ENCODE measurements at regions not wholly inside any gene's neighbourhood (a gene's known extent, or its start where the extent isn't known, plus 50 kb on each side); places are given as distances from the start of the nearest gene placed in this dataset.

DNA sequence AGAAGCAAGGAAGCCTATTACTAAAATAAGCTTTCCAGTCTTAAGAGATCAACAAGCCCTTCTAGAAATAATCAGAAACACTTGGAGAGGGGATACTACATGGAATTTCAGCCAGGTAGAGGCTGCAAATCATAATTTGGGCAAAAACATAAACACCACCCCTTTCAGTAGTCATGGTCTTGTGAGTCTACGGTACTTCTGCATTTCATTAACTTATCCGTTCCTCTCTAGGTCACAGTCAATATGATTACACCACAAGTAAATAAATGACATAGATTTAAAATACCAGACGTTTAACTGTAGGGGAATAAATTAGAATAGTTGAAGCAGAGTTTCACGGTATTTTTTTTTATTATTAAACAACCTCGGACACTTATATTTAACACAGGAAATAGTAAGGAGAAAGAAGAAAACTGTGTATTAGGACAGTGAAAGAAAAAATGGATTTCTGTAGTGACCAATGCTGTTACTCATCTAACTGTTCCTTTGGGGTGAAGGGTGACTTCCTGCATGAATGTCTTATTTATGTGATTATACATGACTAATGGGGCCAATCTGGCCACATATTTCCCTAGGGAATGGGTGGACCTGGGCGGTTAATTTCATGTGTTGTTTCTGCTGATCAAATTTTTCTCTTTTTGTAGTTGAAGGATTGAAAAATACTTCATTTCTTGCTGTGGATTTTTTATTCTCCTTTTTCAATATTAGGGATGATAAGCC is 456.6 kb upstream of the UBE2E3 start:
- no peak for DNase-seq

DNA sequence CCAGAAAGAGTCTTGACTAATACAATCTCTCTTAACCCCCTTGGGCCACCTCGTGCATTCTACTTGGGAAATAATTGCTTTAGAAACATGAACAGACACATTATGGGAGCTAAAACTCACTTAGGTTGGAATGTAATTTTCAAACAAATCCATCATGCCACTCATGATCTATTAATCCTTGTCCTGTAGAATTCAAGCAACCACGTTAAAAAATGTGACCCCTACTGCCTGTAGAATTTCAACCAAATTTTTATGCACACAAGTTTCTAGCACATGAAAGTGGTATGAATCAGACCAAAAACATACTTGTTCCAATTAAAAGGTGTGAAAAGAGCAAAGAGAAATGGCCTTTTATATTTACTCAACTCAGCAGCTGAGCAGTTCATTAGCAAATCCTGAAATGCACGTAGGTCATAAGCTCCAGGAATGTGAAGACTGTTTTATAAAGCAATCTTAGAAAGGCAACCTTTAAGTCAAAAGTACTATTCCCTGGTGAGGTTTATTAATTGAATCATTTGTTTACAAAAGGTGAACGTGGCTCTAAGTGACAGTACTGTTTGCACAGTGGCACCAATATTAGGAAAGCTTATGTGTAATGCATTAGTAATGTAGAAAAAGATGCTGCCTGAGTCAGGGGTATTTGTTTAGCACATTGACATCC is 459.4 kb upstream of the UBE2E3 start:
- no peak for DNase-seq

DNA sequence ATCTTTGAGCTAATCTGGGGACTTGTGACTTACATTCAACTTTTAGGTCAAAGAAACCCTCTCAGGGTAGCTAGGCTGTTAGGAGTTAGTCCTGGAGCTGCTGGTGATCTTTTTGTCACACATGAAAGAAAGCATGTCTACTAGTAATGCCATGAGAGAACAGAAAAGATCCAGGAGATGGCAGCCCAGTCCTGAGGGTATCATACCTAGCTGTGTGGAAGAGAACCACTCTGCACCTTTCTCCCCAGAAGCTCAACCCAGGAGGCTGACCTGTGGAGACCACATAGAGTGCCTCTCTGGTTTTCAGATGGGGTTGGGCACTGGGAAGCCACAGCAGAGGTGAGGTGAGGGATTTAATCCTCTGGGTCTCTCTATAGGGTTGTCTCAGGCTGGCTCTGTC is 460.2 kb upstream of the UBE2E3 start:
- DNase-seq = no peak

DNA sequence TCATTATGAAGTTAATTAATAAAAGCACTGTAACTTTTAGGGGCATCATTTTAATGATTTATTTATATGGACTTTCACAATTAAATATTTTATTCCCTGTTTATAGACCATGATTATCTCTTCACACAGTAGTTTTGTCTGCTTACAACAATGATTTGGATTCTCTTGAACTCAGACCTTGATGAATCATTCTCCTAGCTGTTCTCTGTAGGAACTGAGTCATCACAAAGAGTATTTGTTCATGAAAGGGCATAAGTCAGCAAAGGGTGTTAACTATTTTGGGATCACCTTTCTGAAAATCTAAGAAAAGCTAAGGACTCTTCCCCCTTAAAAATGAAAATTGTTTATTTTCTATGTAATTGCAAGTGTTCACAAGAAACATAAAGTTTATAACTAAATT is 461.1 kb upstream of the UBE2E3 start:
- no peak for DNase-seq

DNA sequence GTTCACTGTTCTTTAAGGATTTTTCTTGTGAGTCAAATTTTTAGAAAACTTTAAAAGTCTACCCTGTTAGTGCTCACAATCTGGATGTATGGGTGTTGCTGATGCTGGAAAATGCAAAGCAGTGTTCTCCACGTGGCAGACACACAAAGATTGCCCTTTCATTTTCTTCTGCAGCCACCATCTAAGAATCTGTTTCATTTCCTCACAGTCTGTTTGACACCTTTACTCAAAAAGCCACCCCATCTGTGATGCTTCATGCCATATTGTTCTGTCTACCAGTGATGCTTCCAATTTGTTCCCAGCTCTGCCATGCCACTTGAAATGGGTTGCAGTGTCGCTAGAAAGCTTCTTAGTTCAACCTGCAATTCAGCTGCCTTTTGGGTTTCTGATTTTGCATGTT is 464.2 kb upstream of the UBE2E3 start:
- no peak for DNase-seq

DNA sequence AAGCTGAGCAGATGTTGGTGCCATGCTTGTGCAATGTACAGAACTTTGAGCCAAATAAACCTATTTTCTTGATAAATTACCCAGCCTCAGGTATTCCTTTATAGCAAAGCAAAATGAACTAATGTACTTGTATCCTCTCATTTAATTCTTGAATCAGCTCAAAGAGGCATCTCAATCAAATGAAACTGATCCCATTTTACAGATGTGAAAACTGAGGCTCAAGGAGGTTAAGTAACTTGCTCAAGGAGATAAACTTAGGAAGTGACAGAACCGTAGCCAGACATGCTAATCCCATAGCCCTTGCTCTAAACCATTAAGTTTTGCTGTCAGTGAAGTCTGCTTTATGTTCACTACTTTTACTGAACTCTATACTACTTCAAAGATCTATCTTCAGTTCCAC is 467.0 kb upstream of the UBE2E3 start:
- no peak for DNase-seq

DNA sequence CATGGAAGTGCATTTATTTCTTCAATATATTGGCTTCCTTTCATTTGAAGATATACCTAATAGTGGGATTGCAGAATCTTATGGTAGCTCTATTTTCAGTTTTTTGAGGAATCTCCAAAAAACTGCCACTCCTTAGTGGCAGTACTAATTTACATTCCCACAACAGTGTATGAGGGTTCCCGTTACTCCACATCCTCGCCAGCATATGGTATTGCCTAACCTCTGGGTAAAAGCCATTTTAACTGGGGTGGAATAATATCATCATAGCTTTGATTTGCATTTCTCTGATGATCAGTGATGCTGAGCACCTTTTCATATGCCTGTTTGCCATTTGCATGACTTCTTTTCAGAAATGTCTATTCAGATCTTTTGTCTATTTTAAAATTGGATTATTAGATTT is 471.9 kb upstream of the UBE2E3 start:
- DNase-seq = no peak

DNA sequence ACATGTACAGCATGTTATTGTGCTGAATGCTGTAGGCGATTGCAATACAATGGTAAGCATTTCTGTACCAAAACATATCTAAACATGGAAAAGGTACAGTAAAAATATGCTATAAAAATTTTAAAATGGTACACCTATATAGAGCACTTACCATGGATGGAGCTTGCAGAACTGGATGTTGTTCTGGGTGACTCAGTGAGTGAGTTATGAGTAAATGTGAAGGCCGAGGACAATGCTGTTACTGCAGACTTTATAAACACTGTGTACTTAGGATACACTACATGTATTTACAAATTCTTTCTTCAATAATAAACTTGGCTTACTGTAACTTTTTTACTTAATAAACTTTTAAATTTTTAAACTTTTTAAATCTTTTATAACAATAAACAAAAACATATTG is 473.4 kb upstream of the UBE2E3 start:
- no peak for DNase-seq

DNA sequence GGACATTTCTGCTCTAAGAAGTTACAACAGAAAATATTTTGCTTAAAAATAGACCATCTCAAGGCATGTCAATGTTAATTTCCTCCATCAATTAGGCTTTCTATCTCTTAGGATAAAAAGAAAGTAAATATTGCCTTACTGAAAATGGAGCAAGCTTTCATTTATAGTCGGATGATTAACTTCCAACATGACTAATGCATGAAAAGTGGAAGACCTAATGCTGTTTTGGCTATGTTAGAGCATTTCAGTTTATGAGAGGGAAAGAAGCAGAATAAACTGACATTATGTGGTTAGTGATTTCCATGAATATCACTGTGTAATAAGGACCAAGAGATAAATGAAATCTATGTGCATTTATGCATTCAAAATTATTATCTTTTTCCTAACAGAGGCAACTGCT is 475.2 kb upstream of the UBE2E3 start:
- DNase-seq = no peak

DNA sequence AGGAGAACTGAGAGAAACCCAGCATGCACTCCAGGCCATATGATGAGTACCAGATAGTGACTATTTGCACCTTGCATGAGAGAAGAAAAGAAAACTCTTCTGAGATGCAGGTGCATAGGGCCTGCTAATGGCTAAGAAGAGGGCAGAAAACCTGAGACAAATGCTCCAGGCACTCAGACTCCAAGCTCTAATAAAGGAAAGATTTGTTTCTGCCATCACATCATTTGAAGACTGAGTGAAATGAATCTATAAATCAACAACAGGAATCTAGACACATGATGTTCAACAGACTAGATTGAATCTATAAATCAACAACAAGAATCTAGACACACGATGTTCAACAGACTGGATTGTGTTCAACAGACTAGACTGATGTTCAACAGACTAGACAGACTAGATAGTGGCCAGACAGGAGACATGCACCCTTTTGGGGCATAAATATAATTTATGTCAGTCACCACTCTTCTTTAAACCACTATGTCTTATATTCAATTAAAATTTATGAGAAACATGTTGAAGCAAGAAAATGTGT is 482.7 kb upstream of the UBE2E3 start:
- DNase-seq = no peak

DNA sequence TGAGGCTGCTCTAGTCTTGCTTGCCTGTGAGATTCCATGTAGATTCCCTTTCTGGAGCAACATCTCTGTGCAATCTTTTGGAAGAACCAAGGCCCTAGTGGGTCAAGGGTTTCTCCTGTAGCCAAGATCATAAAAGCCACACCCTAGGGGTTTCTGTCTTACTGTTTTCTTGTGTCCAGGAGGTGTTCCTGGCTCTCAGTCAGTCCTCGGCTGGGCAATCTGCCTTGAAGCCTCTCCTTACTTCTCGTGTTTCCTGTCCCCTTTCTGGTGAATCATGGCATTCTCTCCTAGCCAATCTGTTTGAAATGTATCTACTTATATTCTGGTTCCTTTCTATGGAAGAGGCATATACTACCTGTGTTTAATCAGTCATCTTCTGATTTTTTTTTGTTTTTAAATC is 484.8 kb upstream of the UBE2E3 start:
- no peak for DNase-seq

DNA sequence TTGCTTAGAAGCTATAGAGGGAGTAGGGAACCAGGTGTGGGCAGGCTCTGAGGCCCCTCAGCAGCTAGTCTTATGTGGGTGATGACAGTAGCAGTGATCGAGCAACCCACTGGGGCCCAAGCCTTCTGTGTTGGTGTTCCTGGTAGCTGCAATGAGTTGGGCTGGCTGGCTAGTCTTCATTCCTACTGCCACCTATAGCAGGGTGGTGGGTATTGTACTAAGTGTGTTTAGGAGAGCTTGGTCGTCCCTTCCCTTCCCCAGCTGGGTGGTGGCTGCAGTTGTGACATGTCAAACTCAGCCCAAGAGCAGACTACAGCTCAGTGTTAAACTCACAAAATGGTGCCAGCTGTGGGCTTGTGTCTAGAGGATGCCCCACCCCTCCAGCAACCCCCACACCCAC is 486.1 kb upstream of the UBE2E3 start:
- no peak for DNase-seq

DNA sequence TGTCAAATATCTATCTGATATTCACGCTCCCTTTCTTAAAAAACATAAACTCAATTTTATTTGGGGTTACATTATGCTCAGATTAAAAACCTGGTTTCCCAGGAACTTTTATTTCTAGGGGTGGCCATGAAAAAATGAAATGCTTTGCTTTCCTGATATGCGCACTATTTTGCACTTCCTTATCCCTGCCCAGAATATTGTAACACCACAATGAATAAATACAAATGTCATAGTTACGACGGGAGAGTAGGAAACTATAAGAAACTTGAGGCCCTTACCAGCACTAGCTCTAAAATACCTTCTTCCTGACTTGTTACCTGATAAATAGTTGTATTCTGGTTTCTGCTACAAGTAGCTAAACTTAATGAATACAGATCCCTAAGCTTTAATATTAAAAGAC is 475.6 kb upstream of the CWC22 start:
- no peak for DNase-seq

DNA sequence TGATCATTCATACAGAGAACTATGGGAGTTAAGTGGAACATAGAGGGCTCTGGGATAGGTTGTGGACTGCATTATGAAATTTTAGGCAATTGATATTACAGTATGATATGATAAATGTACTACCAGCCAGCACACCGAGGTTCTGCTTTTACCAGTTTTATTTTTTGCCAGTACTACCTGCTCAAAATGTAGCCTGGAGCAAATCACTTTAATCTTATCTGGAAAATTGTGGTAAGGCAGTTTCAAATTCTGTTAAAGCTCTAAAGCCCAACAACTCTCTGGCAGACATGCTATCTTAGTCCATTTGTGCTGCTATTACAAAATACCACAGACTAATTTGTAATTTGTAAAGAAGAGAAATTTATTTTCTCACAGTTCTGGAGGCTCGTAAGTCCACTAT is 474.9 kb upstream of the CWC22 start:
- DNase-seq = no peak

DNA sequence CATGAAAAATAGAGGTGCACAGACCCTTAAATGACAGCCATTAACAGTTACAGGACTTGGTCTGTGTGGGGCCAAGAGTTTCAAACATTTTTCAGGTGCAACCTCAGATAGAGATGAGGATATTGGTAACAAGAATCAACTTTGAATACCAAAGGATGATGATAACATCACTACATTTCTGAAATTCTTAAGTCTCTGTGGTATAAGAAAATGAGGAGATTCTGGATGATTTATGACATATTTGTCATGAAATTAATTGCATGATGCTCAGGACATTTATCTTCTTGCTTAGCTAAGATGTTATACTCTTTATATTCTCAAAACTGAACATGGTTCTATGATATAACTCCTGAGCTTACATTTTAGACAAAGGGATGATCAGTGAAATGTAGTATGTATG is 471.8 kb upstream of the CWC22 start:
- no peak for DNase-seq

DNA sequence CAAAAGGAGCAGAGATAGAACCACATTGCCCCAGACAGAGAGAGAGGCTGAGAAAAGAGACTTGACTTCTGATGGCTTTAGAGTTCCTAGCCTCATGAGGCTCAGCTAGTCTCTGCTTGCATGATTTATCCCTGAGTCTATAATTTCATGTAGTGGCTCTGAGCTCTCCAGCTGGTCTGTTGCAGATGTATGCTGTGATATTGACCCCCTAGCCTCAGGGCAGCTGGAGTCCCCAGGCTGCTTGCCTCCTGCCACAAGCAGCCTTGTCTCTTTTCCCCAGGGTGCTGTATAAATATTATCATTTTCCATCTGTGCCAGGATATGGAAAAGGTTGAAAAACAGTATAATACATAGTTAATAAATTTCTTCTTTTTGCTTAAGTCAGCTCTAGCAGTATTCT is 467.6 kb upstream of the CWC22 start:
- DNase-seq = no peak

DNA sequence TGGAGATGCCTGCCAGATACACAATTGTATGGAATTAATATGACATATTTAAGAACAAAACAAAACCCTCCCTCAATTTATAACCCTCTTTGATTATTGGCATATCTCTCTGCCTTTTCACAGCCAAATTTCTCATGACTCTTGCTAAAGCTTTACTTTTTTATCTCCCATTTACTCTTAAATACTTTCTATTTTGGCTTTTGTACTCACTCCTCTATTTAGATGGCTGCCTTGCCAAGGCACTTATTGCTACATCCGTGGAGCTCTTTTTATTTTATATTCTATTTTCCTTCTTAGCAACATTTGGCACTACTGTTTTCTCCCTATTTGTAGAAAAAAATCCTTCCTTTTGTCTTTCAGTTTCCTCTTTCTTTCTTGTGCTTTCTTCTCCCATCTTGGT is 466.4 kb upstream of the CWC22 start:
- no peak for DNase-seq

DNA sequence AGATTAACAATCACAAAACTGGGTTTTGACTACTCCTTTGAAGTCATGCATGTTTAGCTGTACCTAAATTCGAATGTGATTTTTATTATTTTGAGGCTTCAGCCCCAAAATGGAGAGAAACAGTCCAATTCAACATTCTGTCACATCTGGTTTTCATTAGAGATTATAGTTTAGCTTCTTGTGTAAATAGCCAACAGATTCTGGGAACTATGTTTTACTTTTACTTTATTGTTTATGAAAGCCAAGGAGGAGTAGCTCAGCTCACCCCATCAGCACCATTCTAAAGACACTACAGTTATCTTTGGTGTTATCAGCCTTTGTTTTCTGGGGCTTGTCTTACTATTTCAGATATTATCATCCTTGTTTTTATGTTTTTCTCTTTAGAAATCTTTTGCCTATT is 465.0 kb upstream of the CWC22 start:
- DNase-seq = no peak

DNA sequence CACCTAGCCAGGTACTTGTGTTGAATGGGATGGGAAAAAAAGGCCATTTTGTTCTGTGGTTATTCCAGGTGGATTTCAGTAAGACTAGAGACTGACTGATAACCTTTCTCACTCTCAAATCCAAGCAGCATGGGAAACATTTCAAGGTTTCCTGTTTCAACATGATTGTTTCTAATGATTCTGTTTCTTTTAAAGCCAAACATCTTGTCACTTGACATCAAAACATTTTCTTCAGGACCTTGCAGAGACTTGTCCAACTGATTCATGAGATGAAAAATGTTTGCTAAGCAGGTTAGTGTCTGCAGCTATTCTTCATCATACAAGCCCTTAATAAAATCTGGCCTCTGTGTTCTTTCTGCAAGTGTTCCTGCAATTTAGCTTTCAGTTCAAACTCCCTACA is 456.5 kb upstream of the CWC22 start:
- no peak for DNase-seq

DNA sequence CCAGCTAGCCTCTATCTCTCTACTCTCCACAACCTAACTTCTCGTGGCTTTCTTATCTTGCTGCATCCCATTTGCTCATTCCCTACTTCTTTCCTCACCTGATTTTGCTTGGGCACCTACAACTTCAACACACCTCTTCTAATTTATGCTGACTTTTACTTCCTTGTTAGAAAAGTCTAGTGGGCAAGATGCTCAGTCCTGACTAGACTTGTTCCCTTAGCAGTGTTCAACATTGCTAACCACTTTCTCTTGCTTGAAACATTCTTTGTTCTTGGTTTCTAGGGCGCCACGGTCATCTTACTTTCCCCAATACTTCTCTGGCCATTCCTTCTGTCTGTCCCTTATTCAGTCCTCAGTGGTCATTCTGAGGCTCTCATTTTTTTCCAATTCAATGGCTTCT is 454.7 kb upstream of the CWC22 start:
- DNase-seq = no peak

DNA sequence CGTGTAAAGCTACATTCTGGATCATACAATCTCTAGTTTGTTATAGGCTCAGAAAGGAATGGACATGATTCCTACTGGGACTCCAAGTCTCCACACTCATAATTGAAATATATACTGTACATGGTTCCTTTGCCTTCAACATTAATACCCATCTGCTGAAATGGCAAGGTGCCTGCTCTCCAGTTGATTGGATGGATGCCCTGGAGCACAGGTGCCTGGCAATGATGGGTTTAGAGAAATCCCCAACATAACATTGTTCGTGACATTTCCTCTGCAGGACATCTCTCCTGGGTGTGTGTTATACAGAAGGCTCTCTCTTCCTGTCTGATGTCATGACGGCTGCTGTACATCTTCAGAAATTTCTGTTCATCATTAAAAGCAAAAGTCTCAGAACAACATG is 449.7 kb upstream of the CWC22 start:
- DNase-seq = no peak

DNA sequence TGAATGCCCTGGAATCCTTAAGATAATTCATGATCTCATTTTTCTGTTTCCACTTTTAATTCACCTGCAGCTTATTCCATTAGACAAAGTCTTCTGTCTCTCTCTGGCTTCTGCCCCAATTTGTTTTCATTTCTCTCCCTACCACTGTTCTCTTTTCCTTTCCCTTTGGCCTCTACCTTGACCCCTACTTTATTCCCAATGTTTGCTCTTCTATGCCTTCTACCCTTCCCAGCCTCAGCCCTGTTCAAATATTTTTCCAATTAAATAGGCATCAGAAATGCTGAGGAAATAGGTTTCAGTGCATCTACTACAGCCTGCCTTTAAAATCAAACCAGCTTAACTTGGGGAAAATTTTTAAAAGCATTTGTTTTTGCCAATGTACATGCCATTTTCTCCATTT is 443.7 kb upstream of the CWC22 start:
- no peak for DNase-seq

DNA sequence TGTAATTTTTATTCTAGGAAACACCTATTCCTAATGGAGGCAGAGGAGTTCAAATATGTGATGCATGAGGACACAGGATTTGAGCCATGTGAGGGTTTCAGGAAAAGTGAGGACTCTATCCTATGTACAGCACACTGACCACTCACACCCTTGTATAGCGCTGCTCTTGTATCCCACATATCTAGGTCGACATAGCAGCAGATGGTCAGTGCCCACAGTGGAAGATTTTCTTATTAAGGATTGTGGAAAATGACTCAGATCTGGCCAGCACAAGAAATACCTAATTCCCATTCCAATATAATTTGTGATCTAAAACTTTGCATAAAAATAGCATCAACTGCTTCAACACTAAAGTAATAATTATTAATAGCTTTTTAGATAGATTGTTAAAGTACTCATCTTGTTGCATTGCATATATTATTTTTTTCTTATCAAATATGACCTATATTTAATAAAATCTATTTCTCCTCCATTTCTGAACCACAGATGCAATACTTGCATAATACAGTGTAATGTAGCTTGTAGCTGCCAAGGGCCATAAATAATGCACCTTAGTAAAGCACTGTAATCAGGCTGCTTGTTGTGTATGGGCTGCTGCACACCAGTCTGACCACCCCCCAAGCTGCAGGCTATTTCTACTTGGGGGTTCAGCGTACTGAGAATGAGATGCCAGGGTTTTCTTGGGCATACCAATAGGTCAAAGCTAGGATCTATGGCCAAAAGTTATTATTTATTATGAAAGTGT is 442.2 kb upstream of the CWC22 start:
- DNase-seq = no peak

DNA sequence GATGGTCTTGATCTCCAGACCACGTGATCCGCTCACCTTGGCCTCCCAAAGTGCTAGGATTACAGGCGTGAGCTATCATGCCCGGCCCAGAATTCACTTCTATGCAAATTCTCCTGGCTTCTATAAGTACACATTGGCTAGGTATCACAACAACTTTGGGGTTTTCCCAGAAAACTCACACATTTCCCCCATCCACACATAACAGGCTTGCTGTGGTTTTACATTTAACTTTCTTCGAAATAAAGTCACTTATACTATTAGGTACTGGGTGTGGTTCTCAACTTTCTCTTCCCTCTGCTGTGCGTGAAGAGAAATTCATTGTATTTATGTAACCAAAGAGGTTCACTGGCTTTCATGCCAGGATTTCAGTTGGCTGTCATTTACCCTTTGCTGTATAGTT is 439.4 kb upstream of the CWC22 start:
- DNase-seq = no peak
